ENCODE measurements at regions not wholly inside any gene's neighbourhood (a gene's known extent, or its start where the extent isn't known, plus 50 kb on each side); places are given as distances from the start of the nearest gene placed in this dataset.

- Histone ChIP-seq H3F3A (ENCODE audit: insufficient read depth, low read length) (no peaks in the 10 kb centered on the region), H3K27me3 (ENCODE audit: insufficient read depth, low read length) (no peaks in the 10 kb centered on the region), H3K4me1 (ENCODE audit: insufficient read depth, low read length, severe bottlenecking) (peaks cover 21% of the 10 kb centered on the region), H3K4me3 (ENCODE audit: low read depth, low read length, poor library complexity, severe bottlenecking) (no peak overlapping the region), H2AFZ (ENCODE audit: low read length) (no peak overlapping the region), H3K9me3 (ENCODE audit: low read length) (no peaks in the 10 kb centered on the region), H3K9me2 (ENCODE audit: low read depth, low read length) (no peaks in the 10 kb centered on the region), H3K4me2 (ENCODE audit: low read length) (no peak overlapping the region), H3K79me2 (ENCODE audit: insufficient read depth, low read length) (0 out of 2 replicates have a peak, but pooled peaks cover 3% of the 10 kb centered on the region), H3K27ac (ENCODE audit: low read depth, low read length, poor library complexity, severe bottlenecking) (peak overlapping the region; percentile 53), H3K36me3 (ENCODE audit: insufficient read depth, low read length) (peaks cover 22% of the 10 kb centered on the region; the same call in 1 of the 2 replicates), H4K20me1 (ENCODE audit: insufficient read depth, low read length) (no peaks in the 10 kb centered on the region), H3K9ac (ENCODE audit: low read length) (no peak overlapping the region)
- TF ChIP-seq EZH2 (IDR thresholded peaks at IDR 0.05; ENCODE audit: borderline replicate concordance, low read length) (no peak), CTCF (IDR thresholded peaks at IDR 0.05; ENCODE audit: low read length) (no peak)
Observed at GRCh38 chr19:46962030-46962570, 57.5 kb upstream of the NPAS1 start.

- Histone ChIP-seq H3K36me3 (ENCODE audit: insufficient read depth, low read length) (peaks cover 27% of the 10 kb centered on the region; the same call in 1 of the 2 replicates), H3K9me3 (ENCODE audit: low read length) (no peaks in the 10 kb centered on the region), H3K79me2 (ENCODE audit: insufficient read depth, low read length) (0 out of 2 replicates have a peak, but pooled peaks cover 3% of the 10 kb centered on the region), H4K20me1 (ENCODE audit: insufficient read depth, low read length) (no peaks in the 10 kb centered on the region), H3K9me2 (ENCODE audit: low read depth, low read length) (no peaks in the 10 kb centered on the region), H3K4me2 (ENCODE audit: low read length) (no peak overlapping the region), H3K27me3 (ENCODE audit: insufficient read depth, low read length) (no peaks in the 10 kb centered on the region), H3F3A (ENCODE audit: insufficient read depth, low read length) (no peaks in the 10 kb centered on the region), H3K9ac (ENCODE audit: low read length) (no peak overlapping the region; the same call in 1 of the 2 replicates), H3K4me3 (ENCODE audit: low read depth, low read length, poor library complexity, severe bottlenecking) (no peak overlapping the region), H2AFZ (ENCODE audit: low read length) (no peak overlapping the region), H3K4me1 (ENCODE audit: insufficient read depth, low read length, severe bottlenecking) (peaks cover 21% of the 10 kb centered on the region), H3K27ac (ENCODE audit: low read depth, low read length, poor library complexity, severe bottlenecking) (peak overlapping the region; percentile 53)
- no peak for TF ChIP-seq CTCF (IDR thresholded peaks at IDR 0.05; ENCODE audit: low read length)
- TF ChIP-seq EZH2 (IDR thresholded peaks at IDR 0.05; ENCODE audit: borderline replicate concordance, low read length): no peak
Observed at GRCh38 chr19:46963093-46963734, 56.4 kb upstream of the NPAS1 start.

- no peaks in the 10 kb centered on the region for H3K9me2 ChIP-seq (ENCODE audit: low read depth, low read length)
- H3K27me3 ChIP-seq (ENCODE audit: insufficient read depth, low read length): no peaks in the 10 kb centered on the region
- H3K4me1 ChIP-seq (ENCODE audit: insufficient read depth, low read length, severe bottlenecking): peaks cover 9% of the 10 kb centered on the region
- no peaks in the 10 kb centered on the region for H4K20me1 ChIP-seq (ENCODE audit: insufficient read depth, low read length)
- H3K36me3 ChIP-seq (ENCODE audit: insufficient read depth, low read length): peaks cover 38% of the 10 kb centered on the region
- no peak overlapping the region for H3K27ac ChIP-seq (ENCODE audit: low read depth, low read length, poor library complexity, severe bottlenecking)
- H2AFZ ChIP-seq (ENCODE audit: low read length): no peak overlapping the region
- no peak overlapping the region for H3K4me2 ChIP-seq (ENCODE audit: low read length)
- TF ChIP-seq CTCF (IDR thresholded peaks at IDR 0.05; ENCODE audit: low read length) (no peak), EZH2 (IDR thresholded peaks at IDR 0.05; ENCODE audit: borderline replicate concordance, low read length) (no peak)
- no peaks in the 10 kb centered on the region for H3K79me2 ChIP-seq (ENCODE audit: insufficient read depth, low read length)
- H3K9ac ChIP-seq (ENCODE audit: low read length): no peak overlapping the region
- no peaks in the 10 kb centered on the region for H3F3A ChIP-seq (ENCODE audit: insufficient read depth, low read length)
- no peaks in the 10 kb centered on the region for H3K9me3 ChIP-seq (ENCODE audit: low read length)
- no peak overlapping the region for H3K4me3 ChIP-seq (ENCODE audit: low read depth, low read length, poor library complexity, severe bottlenecking)
Observed at GRCh38 chr19:46967578-46968032, 52.0 kb upstream of the NPAS1 start.
